Hepatocyte (in vitro differentiated cells): ENCODE measurements at regions not wholly inside any gene's neighbourhood (a gene's known extent, or its start where the extent isn't known, plus 50 kb on each side); places are given as distances from the start of the nearest gene placed in this dataset.

Experiments
- CTCF ChIP-seq: fragments of 200-600 bp; sonication (generic); IDR thresholded peaks from 2 replicates; pipeline ENCODE4 v1.5.1; 2016; ENCODE audit warnings: antibody characterized with exemption, mild to moderate bottlenecking; ENCODE audit not compliant: poor library complexity
- EZH2 ChIP-seq: fragments of 200-600 bp; sonication (generic); IDR thresholded peaks from 2 replicates; pipeline ENCODE4 v1.6.1; 2016; ENCODE audit warnings: antibody characterized with exemption, mild to moderate bottlenecking, borderline replicate concordance

- TF ChIP-seq CTCF = no peak
- no peak for TF ChIP-seq EZH2
Observed at GRCh38 chr5:93250424-93250823, 330.6 kb downstream of the NR2F1-AS1 start.
